Activated naive CD8-positive, alpha-beta T cell treated with anti-CD3 and anti-CD28 coated beads, Interleukin-2, amount 50 U/mL, for 24 hours (primary cell): ENCODE measurements at regions not wholly inside any gene's neighbourhood (a gene's known extent, or its start where the extent isn't known, plus 50 kb on each side); places are given as distances from the start of the nearest gene placed in this dataset.

Source experiments
- ATAC-seq: fragments of 150-1000 bp; cut with Tn5 transposase; one replicate; pipeline ENCODE4 v1.10.0; 2021
- DNase-seq: peaks from one replicate; pipeline ENCODE4 v3.0.0; 2021
- H3K27ac Mint-ChIP-seq: one replicate; pipeline ENCODE4 v1.8.0; 2021; ENCODE audit warnings: mild to moderate bottlenecking, mixed read lengths
- H3K27me3 Mint-ChIP-seq: one replicate; pipeline ENCODE4 v1.8.0; 2021; ENCODE audit warnings: mixed read lengths
- H3K36me3 Mint-ChIP-seq: one replicate; pipeline ENCODE4 v1.8.0; 2021; ENCODE audit warnings: low read depth, mixed read lengths
- H3K4me1 Mint-ChIP-seq: one replicate; pipeline ENCODE4 v1.8.0; 2021; ENCODE audit warnings: mixed read lengths
- H3K4me3 Mint-ChIP-seq: one replicate; pipeline ENCODE4 v1.8.0; 2021; ENCODE audit warnings: mild to moderate bottlenecking, moderate library complexity, mixed read lengths
- H3K9me3 Mint-ChIP-seq: one replicate; pipeline ENCODE4 v1.8.0; 2021; ENCODE audit warnings: mixed read lengths

DNA sequence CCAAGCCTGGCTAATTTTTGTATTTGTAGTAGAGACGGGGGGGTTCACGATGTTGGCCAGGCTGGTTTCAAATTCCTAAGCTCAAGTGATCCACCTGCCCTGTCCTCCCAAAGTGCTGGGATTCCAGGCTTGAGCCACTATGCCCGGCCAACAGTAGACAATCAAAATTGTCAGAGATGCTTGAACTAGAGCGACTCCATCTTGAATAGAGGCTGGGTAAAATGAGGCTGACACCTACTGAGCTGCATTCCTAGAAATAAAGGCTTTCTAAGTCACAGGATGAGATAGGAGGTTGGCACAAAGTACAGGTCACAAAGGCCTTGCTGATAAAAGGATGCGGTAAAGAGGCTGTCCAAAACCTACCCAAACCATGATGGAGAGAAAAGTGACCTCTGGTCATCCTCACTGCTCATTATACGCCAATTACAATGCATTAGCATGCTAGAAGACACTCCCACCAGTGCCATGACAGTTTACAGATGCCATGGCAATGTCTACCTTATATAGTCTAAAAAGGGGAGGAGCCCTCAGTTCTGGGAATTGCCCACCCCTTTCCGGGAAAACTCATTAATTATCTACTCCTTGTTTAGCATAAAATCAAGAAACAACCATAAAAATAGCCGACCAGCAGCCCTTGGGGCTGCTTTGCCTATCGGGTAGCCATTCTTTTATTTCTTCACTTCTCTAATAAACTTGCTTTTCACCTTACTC is 134.5 kb downstream of the BAMBI start:
- no peaks in the 10 kb centered on the region for H3K9me3 Mint-ChIP-seq
- ATAC-seq (no peak), DNase-seq (no peak)
- H3K27ac Mint-ChIP-seq: no peak overlapping the region
- no peak overlapping the region for H3K4me3 Mint-ChIP-seq
- peaks cover 21% of the 10 kb centered on the region for H3K27me3 Mint-ChIP-seq
- H3K4me1 Mint-ChIP-seq: no peaks in the 10 kb centered on the region
- no peaks in the 10 kb centered on the region for H3K36me3 Mint-ChIP-seq

DNA sequence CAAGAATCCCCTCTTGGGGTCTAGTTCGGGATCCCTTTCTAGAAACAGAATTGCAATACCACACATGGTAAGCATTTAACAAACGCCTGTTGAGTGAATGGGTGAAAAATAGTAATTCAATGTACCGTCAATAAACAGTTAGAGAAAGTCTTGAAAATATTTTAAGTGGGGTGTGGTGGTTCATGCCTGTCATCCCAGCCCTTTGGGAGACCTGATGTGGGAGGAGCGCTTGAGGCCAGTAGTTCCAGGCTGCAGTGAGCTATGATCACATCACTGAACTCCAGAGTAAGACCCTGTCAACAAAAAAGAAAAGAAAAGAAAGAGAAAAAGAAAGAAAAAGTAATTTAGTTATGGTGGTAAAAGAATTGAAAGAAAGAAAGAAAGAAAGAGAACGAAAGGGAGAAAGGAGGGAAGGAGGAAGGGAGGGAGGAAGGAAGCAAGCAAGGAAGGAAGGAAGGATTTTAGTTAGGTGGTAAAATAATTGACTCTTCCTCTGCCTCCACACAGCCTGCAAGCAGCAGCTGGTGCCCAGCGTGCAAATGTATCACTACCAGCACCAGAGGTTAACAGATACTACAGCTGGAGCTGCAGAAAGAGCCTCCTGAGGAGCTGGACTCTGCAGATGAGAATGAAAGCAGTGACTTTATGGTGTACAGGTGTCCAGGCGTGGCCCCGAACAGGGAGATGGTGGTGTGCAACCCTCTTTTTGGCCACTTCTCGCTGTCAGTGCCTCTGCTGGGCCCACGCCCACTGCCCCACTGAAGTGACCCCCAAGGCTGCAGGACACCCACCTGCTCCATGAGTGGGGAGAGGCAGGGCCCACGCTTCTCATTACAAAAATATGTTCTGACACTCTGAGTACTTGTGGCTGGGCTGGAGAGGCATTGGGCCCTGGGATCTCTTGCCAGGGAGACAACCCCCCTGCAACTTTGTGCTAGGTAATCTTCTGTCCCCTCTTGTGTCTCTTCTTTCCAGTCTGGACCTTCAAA is 135.4 kb downstream of the BAMBI start:
- ATAC-seq (no peak), DNase-seq (no peak)
- Mint-ChIP-seq H3K27ac (no peak overlapping the region), H3K36me3 (no peaks in the 10 kb centered on the region), H3K9me3 (no peaks in the 10 kb centered on the region), H3K27me3 (peaks cover 14% of the 10 kb centered on the region), H3K4me1 (no peaks in the 10 kb centered on the region), H3K4me3 (no peak overlapping the region)

DNA sequence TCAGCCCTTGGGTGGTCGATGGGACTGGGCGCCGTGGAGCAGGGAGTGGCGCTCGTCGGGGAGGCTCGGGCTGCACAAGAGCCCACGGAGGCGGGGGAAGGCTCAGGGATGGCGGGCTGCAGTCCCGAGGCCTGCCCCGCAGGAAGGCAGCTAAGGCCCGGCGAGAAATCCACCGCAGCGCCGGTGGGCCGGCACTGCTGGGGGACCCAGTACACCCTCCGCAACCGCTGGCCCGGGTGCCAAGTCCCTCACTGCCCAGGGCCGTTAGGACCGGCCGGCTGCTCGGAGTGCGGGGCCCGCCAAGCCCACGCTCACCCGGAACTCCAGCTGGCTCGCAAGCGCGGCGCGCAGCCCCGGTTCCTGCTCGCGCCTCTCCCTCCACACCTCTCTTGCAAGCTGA is 138.4 kb downstream of the BAMBI start:
- no peak for DNase-seq
- Mint-ChIP-seq H3K4me1 (no peaks in the 10 kb centered on the region), H3K27ac (no peak overlapping the region), H3K36me3 (no peaks in the 10 kb centered on the region), H3K4me3 (no peak overlapping the region), H3K9me3 (no peaks in the 10 kb centered on the region), H3K27me3 (peaks cover 8% of the 10 kb centered on the region)
- ATAC-seq: no peak

DNA sequence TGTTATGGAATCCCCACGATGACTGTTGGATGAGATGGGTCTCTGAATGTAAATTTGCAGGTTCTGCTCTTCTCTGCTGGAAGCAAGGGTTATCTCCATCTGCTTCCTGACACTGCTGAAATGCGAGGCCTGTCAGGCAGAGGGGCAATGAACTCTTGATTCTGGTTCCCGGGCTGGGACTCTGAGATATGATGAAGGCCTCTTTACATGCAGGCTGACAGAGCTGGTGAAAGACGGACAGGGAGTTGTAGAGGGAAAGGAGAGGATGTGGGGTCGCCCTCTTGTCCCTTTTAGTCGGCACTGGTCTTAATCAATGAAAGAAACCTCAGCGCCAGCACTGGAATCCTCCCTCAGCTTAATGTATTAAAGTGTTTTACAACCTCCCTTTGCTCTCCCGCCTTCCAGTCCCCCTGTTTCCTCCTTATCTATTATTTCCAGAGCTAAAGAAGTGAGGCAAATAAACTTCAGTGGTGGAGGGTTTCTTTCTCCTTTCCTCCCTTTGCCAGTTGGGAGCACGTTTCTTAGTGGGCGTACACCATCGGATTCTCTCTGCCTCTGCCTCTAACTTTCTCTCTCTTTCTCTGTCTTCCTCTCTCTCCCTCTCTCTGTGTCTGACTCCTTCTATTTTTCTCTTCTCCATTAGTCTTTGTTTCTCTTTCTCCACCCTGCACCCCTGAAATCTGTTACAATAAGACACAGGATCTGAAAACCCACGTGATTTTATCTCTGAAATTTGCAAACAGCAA is 145.6 kb downstream of the BAMBI start:
- ATAC-seq (no peak), DNase-seq (no peak)
- H3K27ac Mint-ChIP-seq: no peak overlapping the region
- peaks cover 3% of the 10 kb centered on the region for H3K27me3 Mint-ChIP-seq
- no peaks in the 10 kb centered on the region for H3K36me3 Mint-ChIP-seq
- H3K4me3 Mint-ChIP-seq: no peak overlapping the region
- no peaks in the 10 kb centered on the region for H3K4me1 Mint-ChIP-seq
- no peaks in the 10 kb centered on the region for H3K9me3 Mint-ChIP-seq

DNA sequence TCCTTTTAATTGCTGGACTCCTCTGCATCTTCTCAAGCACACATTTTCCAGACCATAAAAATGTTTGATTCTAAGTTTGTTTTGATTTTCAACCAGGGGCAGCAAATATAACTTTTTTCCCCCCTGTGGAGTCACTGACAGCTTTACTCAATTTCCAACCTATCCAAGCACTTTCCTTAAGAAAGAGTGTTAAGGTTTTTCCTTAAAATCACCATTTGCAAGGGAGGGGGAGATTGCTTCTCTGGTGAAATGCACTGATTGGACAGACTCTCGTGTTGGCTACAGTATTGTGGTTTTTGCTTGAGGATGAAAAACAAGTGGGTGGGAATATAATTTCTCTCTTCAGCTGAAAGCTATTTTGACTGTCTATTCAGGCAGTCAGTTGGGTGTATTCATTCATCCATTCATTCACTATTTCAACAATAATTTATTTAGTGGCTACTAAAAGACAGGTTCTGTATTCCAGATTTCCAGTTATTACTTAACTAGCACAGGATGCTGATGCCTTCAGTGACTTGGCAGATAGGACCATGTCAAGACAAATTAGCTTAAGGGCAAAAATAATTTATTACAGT is 146.3 kb downstream of the BAMBI start:
- DNase-seq (no peak), ATAC-seq (no peak)
- H3K36me3 Mint-ChIP-seq: no peaks in the 10 kb centered on the region
- no peak overlapping the region for H3K4me3 Mint-ChIP-seq
- peaks cover 3% of the 10 kb centered on the region for H3K27me3 Mint-ChIP-seq
- no peaks in the 10 kb centered on the region for H3K9me3 Mint-ChIP-seq
- H3K4me1 Mint-ChIP-seq: no peaks in the 10 kb centered on the region
- H3K27ac Mint-ChIP-seq: no peak overlapping the region

DNA sequence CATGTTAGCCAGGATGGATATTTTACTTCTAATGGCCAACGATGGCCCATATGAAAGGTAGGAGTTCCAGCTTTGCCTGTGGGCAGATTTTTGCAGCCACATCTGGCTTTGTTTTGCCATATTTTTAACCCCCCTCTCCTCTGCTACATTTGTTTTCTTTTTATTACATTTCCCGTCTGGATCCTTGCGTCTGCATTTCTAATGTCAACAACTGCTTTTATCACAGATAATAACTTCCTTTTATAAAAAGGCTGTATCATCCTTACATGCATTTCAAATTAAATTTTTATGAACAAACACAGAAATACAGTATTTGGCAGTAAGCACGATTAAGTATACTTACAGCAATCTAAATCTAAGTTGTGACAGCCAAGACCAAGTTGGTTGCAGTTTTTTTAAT is 156.0 kb downstream of the BAMBI start:
- no peaks in the 10 kb centered on the region for H3K4me1 Mint-ChIP-seq
- H3K4me3 Mint-ChIP-seq: no peak overlapping the region
- peaks cover 6% of the 10 kb centered on the region for H3K27me3 Mint-ChIP-seq
- no peaks in the 10 kb centered on the region for H3K36me3 Mint-ChIP-seq
- H3K9me3 Mint-ChIP-seq: no peaks in the 10 kb centered on the region
- ATAC-seq (no peak), DNase-seq (no peak)
- no peak overlapping the region for H3K27ac Mint-ChIP-seq

DNA sequence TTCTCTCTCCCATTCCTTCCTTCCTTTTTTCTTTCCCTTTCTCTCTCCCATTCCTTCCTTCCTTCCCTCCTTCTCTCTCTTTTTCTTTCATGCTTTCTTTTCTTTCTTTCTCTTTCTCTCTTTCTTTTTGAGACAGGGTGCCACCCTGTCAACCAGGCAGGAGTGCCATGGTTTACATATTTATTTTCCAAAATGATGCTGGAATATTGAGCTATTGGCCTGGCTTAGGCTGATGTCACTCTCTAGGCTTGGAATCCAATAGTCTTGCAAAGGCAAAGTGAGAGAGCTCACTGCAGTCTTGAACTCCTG is 159.1 kb downstream of the BAMBI start:
- H3K4me1 Mint-ChIP-seq: no peaks in the 10 kb centered on the region
- H3K9me3 Mint-ChIP-seq: no peaks in the 10 kb centered on the region
- H3K36me3 Mint-ChIP-seq: no peaks in the 10 kb centered on the region
- ATAC-seq: no peak
- peaks cover 6% of the 10 kb centered on the region for H3K27me3 Mint-ChIP-seq
- DNase-seq: no peak
- no peak overlapping the region for H3K4me3 Mint-ChIP-seq
- H3K27ac Mint-ChIP-seq: no peak overlapping the region

DNA sequence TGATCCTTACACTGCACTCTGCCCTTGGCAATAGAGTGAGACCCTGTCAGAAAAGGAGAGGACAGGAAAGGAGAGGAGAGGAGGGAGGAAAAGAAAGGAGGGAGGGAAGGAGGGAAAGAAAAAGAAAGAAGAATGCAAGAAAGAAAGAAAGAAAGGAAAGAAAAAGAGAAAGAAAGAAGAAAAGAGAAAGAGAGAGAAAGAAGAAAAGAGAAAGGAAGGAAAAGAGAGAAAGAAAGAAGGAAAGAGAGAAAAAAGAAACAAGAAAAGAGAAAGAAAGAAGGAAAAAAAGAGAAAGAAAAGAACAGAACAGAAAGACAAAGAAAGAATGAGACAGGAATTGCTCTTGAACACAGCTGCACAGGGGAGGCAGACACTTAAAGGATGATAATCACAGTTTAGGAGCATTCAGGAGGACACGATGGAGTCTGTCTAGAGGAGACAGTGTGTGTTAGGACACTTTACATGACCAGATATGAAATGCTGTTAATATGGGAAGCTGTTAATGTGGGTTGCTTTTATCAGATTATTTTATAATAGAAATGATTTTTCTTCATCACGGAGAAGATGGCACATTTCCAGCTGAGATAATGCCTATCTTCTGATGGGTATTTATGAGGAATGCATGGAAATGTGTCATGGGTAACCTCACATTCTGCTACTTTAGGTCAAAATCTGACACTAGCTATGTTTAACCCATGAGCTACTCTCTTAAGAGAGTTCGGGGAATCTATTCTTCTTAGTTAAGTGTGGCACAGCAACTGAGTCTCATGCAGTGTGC is 160.5 kb downstream of the BAMBI start:
- Mint-ChIP-seq H3K36me3 (no peaks in the 10 kb centered on the region), H3K4me3 (no peak overlapping the region), H3K27me3 (peaks cover 4% of the 10 kb centered on the region), H3K9me3 (no peaks in the 10 kb centered on the region), H3K4me1 (no peaks in the 10 kb centered on the region), H3K27ac (no peak overlapping the region)
- no peak for DNase-seq
- no peak for ATAC-seq

DNA sequence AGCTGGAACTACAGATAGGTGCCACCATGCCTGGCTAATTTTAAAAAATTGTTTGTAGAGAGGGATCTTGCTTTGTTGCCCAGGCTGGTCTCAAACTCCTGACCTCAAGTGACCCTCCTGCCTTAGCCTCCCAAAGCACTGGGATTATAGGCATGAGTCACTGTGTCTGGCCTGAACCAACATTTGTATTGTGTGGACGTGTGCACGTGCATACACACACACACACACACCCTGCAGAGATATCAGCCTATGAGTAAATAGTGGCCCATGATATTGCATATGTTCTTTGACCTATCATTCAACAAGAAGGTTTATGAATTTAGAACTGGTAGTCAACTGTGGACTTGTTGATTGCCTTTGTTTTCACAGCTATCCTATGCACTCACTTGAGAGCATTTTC is 161.6 kb downstream of the BAMBI start:
- Mint-ChIP-seq H3K27ac (no peak overlapping the region), H3K9me3 (no peaks in the 10 kb centered on the region), H3K27me3 (peaks cover 4% of the 10 kb centered on the region), H3K4me3 (no peak overlapping the region), H3K4me1 (no peaks in the 10 kb centered on the region), H3K36me3 (no peaks in the 10 kb centered on the region)
- no peak for DNase-seq
- no peak for ATAC-seq

DNA sequence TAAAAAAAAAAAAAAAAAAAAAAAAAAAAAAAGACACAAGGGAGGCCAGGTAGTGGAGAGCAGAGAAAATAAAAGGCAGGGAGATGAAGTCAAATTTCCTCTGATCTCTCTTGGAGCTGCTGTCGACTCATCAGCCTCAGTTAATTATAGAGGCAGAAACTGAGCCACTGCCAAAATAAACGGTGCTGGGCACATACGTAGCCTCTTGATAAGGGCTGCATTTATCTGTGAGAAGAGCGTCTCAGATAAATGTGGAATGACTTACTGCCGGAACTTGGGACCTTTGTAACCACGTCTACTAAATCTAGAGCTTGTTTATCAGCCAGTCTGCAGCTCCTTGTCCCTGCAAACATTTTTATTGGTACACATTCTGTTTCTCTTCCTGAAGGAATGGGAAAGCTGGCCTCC is 162.3 kb downstream of the BAMBI start:
- no peaks in the 10 kb centered on the region for H3K36me3 Mint-ChIP-seq
- H3K9me3 Mint-ChIP-seq: no peaks in the 10 kb centered on the region
- H3K4me3 Mint-ChIP-seq: no peak overlapping the region
- no peaks in the 10 kb centered on the region for H3K4me1 Mint-ChIP-seq
- no peak overlapping the region for H3K27ac Mint-ChIP-seq
- ATAC-seq (no peak), DNase-seq (no peak)
- peaks cover 4% of the 10 kb centered on the region for H3K27me3 Mint-ChIP-seq

DNA sequence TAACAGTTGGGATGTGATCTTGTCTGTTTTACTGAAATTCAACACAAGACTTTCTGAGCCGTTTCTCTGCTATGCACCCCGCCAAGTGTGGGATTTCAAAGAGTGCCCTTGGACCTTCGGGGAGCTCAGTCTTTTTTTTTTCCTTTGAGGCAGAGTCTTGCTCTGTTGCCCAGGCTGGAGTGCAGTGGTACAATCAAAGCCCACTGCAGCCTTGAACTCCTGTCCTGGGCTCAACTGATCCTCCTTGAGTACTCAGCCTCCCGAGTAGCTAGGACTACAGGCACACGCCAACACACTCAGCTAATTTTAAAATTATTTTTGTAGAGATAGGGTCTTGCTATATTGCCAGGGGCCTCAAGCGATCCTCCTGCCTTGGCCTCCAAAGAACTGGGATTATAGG is 162.9 kb downstream of the BAMBI start:
- DNase-seq: no peak
- Mint-ChIP-seq H3K9me3 (no peaks in the 10 kb centered on the region), H3K27me3 (peaks cover 4% of the 10 kb centered on the region), H3K4me1 (no peaks in the 10 kb centered on the region), H3K4me3 (no peak overlapping the region), H3K36me3 (no peaks in the 10 kb centered on the region), H3K27ac (no peak overlapping the region)
- no peak for ATAC-seq

DNA sequence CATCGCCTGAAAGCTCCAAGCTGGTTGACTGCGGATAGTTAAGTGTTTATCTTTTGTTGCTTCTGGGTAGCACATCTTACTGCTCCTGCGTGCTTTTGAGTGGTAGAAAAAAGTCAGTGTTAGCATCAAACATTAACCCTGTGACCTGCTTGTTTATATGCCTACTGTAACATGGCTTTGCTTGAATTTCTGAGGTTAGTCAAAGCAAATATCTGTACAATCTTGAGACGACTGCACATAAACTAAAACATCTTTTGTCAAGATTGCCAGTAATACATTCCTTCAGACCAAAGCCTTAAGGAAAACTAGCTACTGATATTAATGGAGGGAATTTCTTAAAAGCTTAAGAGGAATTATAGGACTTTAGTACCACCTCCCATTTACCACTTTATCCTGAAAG is 163.7 kb downstream of the BAMBI start:
- Mint-ChIP-seq H3K4me1 (no peaks in the 10 kb centered on the region), H3K9me3 (no peaks in the 10 kb centered on the region), H3K36me3 (no peaks in the 10 kb centered on the region), H3K27ac (no peak overlapping the region), H3K4me3 (no peak overlapping the region), H3K27me3 (peaks cover 4% of the 10 kb centered on the region)
- ATAC-seq: no peak
- no peak for DNase-seq

DNA sequence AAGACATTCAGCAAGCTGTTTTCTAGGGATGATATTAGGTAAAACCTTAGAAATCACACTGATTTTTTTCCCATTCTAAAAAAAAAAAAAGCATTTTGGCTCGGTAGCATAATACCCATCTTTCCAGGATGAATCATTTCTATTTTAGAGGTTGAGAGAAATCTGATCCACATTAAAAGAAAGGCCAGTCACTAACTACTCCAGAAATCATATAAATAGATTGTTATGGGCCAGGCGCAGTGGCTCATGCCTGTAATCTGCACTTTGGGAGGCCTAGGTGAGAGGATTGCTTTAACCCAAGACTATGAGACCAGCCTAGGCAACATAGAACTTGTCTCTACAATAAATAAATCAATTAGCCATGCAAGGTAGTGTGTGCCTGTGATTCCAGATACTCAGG is 164.3 kb downstream of the BAMBI start:
- no peak for ATAC-seq
- no peak for DNase-seq
- Mint-ChIP-seq H3K36me3 (no peaks in the 10 kb centered on the region), H3K27ac (no peak overlapping the region), H3K4me3 (no peak overlapping the region), H3K9me3 (no peaks in the 10 kb centered on the region), H3K27me3 (peaks cover 2% of the 10 kb centered on the region), H3K4me1 (no peaks in the 10 kb centered on the region)

DNA sequence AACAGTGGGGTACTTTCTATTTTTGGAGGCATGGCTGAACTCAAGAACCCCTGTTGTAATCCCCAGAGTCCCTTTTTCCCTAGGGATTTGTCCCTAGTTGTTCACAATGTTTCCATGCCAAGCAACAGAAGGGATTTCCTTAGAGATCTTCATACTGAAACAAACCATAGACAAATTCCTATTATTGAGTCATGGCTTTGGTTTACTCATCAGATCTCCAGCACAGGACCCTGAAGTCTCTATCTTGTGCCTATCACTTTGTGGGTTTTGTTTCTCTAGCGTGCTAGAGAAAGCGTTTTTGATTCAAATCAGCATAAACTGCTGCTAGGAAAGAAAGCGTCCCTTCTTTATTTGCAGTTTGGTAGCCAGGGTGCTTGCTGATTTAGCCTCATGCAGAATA is 165.0 kb downstream of the BAMBI start:
- ATAC-seq (no peak), DNase-seq (no peak)
- H3K4me3 Mint-ChIP-seq: no peak overlapping the region
- H3K27ac Mint-ChIP-seq: no peak overlapping the region
- H3K27me3 Mint-ChIP-seq: peaks cover 3% of the 10 kb centered on the region
- H3K36me3 Mint-ChIP-seq: no peaks in the 10 kb centered on the region
- H3K4me1 Mint-ChIP-seq: no peaks in the 10 kb centered on the region
- H3K9me3 Mint-ChIP-seq: no peaks in the 10 kb centered on the region
